UCSD-AML1 (cell line): ENCODE measurements at regions not wholly inside any gene's neighbourhood (a gene's known extent, or its start where the extent isn't known, plus 50 kb on each side); places are given as distances from the start of the nearest gene placed in this dataset.

Experiments used
- DNase-seq: peaks from one replicate; lab custom pipeline; 2025; ENCODE audit not compliant: unreplicated experiment; lab: John Stamatoyannopoulos, UW

DNA sequence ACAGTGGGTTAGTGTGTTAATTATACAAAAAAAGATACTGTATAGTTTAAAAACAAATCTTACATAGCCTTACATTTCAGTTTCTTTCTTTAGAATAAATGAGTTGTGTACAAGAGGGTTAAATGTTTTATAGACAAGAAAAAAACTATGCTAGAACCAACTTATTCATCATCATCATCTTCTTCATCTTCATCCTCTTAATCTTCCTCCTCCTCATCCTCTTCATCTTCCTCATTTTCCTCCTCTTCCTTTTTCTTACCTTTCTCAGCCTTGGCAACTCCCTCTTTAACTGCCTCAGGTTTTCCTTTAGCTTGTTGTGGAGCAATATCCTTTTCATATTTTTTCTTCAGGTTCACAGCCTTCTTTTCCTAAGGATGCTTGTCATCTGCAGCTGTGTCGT lies 53.7 kb downstream of the RPS12 start:
- no peak for DNase-seq

DNA sequence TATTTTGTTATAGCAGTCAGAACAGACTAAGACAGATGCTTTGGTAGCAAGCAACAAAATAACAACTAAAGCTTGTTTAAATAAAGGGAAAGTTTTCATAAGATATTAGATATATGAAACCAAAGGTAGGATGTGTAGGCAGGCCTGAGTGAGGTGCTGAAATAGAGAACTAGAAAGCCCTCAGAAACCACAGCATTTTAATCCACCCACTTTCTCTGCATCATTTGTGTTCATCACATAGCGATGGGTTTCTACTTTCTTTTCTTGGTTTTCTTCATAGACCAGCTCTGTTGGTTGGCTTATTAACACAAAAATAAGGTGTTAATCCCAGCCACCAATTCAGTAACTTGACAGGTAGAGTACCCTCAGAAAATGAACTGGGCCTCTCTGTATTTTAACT lies 58.6 kb downstream of the RPS12 start:
- no peak for DNase-seq

DNA sequence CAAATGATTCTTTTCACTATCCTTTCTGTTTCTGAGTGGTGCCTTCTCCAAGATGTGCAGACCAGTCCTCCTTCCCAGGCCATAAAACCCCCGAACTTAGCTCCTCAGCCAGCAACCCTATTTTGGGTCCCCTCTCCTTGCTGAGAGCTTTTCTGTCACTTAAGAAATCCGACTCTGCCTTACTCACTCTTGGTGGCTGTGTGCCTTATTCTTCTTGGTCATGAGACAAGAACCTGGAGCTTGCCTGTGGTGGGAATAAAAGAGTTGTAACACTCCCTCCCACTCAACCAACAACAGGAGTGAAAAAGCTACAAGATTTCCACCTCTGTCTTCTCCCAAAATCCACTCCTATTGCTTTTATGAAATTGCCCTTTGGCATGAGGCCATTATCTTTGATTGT lies 62.6 kb downstream of the RPS12 start:
- DNase-seq, result no peak

DNA sequence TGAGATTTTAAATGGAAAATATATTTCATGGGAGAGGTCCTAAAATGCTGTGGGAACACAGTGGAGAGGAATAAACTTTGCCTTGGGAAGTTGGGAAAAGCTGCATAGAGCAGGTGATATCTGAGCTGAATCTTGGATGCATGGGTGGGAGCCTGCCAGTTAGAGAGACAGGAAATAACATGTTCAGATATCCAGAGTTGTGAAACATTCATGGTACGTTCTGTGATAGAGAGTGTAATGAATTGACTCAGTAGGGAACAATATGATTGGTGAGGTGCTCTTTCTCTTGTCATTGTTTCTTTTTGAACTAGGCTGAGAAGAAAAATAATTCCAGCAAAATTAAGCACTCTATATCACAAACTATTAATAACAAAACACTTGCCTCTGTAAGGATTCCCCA lies 72.8 kb downstream of the RPS12 start:
- DNase-seq, result no peak

DNA sequence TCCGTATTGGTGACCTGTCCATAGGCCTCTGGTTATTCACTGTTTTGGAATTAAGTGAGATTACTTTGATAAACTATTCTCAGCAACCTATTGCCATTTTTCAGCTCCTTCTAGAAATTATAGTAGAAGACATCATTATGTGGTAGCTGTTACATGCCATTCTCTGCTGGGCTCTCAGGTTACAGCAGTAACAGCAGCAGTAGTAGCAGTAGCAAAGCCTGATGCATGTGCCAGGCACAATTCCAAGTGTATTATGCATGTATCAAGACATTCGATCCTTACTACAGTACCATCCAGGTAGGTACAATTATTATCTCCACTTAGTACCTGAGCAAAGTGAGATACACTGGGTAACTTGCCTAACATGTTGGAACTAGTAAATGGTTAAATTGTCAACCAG lies 74.3 kb downstream of the RPS12 start:
- no peak for DNase-seq

DNA sequence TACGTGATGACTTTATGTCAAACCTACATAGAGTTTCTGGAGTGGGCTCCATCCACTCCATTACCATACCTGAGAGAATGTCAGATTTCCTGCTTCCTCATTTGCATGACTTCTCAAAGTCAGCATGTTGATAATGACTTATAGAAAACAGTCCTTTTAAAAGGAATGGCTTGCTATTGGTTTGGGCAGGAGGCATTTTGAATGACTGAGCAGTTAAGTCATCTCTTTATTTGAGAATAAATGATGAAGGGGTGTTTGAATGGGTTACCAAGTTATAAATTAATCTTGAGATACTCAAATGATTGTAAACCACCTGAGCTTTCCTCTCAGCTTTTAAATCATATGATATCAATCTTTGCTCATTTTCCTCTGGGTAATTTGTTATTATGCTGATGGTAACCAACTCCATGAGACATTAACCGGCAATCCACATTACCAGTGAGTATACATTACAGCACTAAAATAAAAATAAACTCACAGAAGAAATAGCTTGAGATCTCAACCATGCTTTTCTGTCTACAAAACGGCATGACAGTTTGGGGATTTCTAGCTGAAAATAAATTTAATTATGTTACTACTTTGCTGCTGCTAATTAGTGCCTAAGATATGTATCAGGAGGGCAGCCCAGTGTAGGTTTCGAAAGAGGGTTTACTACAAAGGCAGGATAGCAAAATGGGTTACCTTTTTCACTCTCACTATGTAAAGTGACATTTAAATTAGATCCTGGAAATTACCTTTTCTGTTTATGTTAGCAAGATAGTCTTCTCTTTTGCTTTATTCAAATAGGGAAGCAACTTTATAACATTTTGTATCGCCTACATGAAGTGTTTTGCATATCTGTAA lies 78.8 kb downstream of the RPS12 start:
- DNase-seq, result no peak

DNA sequence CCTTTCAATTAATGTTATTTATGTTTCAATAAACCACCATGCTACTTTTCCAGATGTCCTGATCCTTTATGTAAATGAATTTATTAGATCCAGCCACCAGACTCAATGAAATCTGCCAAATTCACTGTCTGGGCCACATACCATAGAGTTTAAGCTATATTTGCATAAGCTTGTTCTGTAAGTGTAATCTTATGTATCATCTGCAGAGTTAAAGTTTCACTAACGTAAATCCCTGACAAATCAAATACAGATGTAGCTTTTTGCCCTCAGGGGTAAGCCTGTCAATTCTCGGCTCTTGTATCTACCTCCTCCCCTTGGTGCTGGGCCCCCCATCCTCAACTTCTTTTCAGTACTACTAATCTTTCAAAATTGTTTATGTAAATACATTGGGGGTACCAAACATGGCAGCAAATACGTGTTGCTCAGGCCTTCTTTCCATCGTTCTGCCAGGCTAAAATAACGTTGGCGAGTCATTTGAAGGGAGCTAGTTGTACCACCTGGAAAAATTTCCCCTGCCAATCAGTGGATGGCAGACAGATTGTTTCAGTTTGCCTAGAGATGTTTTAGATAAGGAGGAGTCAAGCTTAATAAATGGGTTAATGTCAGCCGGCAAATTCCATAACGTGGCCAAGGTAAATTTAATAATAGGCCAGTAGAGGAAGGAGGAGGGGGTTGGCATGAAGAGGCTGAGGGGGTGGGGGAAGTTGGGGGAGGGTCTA lies 79.6 kb downstream of the RPS12 start:
- DNase-seq, result no peak

DNA sequence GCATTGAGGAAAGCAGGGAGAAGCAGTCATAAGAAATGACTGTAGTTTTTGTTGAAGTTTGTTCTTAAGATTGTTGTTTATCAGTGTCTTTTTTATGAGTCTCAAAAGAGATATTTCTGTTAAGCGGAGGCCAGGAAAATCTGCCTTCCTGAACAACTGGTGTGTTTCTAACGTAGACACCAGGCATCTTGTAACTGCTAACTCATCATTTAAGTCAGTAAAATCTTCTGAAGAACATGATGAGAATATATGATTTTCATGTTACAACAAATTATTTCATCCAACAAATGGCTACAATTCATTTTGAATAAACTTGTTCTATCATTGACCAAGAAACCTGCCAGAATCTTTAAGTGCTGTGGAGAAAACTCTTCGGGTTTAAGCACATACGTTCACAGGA lies 84.0 kb downstream of the RPS12 start:
- no peak for DNase-seq

DNA sequence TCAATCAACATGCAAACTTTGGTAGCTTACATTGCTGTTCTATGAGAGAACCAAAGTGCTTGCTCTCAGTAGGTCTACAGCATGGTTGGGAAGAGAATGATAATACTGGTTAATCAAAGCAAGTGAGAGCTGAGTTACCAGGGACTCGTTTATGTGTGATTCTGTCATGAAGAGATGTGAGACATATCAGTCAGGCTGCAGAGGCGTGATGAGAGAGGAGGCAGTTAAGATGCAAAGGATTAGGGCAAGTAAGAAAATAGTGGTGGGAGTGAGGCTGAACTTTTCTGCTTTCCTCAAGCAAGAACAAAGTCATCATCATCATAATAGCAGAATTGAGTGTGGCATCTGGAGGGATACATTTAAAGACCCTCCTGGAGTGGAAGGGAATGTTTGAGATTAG lies 86.5 kb downstream of the RPS12 start:
- no peak for DNase-seq

DNA sequence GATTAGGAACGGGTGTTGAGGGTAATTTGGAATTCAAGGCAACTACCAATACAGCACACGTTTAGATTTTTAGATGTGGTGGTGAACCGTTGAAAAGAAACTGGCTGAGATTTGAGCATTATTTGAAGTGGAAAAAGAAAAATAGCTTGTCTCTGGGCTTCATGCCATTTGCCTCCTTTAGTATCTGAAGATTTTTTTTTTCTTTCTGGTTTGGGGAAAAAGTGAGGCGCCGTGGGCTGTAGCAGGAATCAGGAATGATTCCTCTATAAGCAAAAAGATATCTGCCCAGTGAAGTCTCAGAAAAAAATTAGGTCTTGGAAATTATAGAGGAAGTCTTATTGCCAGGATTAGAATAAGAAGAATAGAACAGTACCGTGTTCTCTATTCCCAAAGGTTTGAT lies 88.5 kb downstream of the RPS12 start:
- no peak for DNase-seq

DNA sequence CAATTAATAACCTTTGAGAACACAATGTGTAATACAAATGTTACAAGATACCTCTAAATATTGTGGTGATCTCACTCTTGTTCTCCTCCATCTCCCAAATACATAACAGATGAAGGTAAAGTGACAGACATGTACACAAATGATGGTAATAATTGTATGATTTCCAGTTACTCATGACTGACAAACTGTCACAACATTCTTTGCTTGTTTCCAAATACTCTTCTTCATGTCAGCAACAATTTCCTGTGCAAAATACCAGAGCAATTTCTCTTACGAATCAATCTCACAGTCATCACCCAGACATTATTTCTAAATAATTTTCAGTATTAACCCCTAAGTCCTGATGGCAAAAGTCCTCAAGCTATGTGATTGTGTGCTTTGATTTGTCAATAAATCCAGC lies 92.9 kb downstream of the RPS12 start:
- DNase-seq, result no peak

DNA sequence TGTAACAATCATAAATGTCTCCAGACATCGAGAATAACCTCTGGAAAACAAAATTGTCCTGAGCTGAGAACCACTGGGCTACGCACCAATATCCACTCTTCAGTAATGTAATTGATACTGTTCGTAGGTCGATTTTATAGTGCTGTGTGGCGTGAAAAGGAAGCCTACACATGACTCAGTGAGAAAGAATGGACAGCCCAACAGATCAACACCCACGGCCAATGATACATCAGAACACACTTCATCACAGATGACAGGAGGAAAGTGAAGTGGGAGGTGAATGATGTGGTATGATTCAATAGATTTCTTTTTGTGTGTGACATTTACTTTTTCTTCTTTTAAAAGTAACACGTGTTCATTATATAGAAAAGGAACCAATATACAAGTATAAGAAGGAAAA lies 93.5 kb downstream of the RPS12 start:
- no peak for DNase-seq

DNA sequence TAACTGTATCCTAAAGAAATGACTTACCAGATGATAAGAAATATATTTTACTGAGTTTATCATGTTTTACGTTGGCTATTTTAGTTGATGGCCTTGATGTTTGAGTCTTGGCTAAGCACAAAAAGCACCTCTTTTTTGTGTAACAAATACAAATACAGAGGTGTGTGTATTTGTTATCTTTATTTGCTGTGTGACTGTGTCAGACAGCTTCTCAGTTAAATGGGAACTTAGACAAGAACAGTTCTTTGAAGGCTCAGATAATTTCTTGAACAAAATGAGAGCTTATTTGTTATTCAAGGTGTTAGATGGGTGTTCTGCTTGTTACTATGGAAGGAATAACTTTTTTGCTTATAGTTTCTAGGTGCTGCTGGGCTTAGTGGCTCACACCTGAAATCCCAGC lies 95.4 kb downstream of the RPS12 start:
- DNase-seq, result no peak

DNA sequence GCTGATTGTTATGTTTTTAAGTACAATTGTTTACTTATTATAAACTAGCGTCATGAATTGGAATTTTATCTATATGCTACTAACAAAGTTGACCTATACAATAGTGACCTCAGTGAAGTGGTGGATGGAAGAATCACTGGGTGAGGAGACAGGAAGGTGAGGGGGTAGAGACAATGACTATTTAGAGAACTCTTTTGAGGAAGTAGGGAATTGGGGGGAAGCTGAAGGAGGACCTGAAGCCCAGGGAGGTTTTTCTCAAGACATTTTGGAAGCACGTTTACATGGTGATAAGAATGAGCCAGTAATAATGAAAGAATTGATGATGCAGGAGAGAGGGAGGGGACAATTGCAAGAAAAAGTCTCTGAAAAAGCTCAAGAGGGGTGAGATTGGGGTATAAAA lies 96.4 kb downstream of the RPS12 start:
- no peak for DNase-seq

DNA sequence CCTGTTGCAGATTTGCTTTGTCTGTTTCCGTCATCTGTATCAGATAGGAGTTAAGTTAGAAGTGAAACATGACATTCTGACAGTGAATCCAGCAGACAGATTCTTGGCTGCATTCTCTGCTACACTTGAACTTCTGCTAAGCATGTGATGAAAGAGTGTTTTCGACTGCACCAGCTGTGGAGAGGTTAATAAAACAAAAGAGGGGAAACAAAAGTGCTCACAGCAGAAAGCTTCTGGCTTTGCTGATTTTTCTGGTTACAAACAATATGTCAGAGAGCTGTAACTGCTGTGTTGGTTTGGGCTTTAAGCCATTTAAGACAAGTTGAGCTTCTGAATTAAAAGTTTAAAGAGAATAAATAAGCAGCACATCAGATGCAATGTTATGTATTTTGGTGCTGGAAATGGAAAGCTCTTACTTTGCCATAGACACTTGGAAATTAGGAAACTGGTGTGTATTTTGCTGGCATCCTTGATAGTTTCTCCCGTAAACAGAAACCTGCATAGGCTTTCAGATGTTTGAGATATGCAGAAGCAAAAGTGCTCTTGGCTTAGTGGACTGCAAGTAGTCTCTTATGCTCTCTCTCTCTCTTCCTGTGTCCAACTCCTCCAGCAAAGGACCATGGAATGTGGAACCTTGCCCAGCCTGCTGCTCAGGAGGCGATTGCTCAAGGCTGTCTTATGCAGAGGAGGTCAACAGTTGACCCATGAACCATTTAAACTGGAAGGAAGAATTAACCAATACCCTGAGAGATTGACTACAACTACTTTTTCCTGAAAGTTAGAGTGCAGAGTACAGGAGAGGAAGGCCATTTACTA lies 104.9 kb downstream of the RPS12 start:
- no peak for DNase-seq

DNA sequence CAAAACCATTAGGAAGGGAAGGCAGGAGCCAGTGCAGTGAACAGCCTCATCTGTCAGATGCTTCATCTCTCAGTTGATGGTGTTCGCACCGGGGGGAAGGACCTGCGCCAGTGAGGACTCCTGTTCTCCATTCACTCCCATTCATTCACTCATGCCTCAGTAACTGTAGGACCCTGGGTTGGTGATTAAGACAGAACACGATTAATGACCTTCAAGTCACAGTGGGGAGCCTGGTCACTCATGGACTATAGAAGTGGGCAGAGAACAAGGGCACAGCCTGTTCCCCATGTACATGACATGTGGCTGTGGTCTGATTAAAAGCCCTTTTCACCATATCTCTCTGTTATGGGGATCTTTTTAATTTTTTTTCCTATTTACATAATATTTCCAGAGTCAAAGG lies 113.3 kb downstream of the RPS12 start:
- no peak for DNase-seq

DNA sequence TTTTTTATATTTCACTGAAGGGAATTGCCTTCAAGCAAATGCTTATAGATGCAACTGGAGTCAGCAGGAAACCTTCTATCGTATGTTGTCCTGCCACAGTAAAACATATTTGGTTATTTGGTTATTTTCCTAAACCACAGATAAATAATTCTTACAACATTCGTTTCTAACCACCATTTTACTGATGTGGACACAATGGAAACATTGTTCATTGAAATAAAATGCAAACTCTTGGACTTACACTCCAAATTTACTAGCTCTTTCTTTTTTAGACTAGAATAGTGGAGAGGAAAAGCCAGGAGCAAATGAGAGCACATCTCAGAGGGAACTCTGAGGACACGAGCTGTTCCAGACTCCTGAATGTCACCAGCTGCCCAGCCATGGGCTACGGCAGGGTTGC lies 114.8 kb downstream of the RPS12 start:
- no peak for DNase-seq

DNA sequence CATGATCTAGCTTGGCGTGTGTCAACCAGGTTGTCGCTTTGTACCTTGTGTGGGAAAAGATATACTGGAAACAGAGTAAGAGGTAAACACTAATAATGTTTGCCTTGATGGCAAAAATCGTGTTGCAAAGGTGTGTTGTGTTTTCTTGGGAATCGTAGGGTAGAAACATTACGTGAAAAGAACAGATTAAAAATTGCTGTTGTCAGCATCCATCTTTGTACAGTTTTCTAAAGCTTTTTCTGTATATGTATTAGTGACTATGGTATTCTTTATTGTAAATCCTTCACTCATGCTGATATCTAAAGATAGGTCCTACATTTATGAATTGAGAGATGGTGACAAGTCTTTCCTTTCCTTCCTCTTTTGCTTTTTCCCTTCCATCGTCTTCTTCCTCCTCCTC lies 116.9 kb downstream of the RPS12 start:
- no peak for DNase-seq

DNA sequence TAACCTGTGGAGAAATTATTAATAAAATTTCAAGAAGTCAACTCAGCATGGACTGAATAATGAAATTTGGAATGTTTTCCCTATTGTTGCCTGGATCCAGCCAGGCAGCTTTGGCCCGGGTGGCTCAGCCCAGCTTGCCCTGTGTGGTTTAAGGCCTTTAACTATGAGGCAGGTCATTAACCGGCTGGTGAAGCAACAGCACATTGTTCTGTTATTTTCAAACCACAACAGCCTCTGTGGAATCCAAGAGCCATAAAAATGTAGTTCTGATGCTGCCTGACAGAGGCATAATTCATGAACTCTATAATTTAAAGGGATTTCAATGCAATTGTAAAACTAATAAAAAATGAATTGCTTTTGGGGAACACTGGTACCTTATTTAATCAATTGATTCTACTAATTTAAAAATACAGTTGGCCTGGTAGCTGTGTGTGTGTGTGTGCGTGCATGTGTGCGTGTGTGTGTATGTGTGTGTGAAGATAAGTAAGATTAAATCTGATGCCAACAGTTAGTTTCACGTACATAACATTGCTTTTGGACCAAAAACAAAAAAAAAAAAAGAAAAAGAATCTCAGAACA lies 117.7 kb downstream of the RPS12 start:
- no peak for DNase-seq

DNA sequence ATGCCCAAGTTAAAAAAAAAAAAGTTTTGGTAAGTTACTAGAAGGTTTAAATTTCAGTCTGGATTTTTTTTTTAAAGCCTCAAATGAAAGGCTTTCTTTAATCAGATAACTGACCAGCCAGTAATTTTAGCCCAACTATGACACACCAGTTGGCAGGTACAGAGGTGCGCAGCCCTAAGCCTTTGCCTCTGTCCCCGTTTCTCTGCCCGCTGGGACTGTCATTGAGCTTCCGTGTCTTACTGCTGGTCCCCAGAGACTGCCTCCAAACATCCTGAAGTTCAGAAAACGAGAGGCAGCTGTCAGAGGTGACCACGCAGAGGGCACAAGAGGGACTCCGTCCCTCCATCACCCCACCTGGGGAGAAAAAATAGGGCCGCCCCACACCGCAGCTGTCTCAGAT lies 118.2 kb downstream of the RPS12 start:
- no peak for DNase-seq

DNA sequence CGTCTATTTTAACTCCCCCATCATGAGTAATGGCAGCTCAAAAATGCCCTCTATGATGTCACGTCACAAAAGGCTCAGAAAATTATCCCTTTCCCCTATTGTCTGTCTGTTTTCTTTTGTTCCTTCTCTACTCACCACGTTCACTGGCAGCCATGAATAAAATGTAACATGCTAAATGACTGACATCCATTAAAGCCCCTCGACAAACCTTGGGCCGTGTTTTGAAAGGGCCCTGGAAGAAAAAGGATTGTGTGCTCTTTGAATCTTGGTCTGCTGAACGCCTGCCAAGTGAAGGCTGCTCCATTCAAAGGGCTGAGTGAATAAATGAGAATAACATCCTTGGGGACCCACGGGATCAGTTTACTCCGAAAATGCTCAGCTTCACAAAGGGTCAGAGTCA lies 118.7 kb downstream of the RPS12 start:
- no peak for DNase-seq

DNA sequence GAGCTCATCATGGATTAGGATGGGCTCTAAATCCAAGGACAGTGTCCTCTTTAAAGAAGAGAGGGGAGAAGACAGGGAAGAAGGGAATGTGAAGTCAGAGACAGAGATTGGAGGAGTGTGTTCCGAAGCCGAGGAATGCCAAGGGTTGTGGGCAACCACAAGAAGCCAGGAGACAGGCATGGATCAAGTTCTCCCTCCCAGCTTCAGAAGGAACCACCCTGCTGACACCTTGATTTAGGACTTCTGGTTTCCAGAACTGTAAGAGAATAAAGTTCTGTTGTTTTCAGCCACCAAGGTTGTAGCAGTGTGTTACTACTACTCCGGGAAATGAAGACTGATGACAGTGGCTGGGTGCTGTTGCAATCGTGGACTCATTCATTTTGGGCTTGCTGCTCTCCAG lies 120.1 kb downstream of the RPS12 start:
- no peak for DNase-seq
